H1 (cell line): ENCODE measurements at regions not wholly inside any gene's neighbourhood (a gene's known extent, or its start where the extent isn't known, plus 50 kb on each side); places are given as distances from the start of the nearest gene placed in this dataset.

ENCODE experiments used
- TF ChIP-seq, protein P1 (sequence below): IDR thresholded peaks from 2 replicates; pipeline ENCODE4 v1.6.1; 2012; ENCODE audit warnings: inconsistent platforms

DNA sequence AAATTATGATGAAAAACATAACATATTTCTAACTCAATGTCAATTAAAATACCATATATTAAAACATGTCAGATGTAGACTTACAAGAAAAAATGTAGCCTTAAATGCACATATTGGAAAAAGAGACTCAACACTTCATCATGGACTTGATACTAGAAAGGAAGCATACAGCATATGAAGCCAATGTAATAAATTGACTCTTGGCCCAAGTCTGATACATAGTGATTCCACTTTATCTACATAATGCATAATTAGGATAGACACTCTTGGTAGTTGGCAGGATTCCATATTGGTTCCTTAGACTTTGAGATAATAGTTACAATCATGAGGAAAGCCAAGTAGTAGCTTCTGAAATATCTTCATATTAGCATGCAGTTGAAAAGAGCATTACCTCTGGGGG, 1067.0 kb downstream of the PCDH17 start (continued):
- TF ChIP-seq, protein P1, sequence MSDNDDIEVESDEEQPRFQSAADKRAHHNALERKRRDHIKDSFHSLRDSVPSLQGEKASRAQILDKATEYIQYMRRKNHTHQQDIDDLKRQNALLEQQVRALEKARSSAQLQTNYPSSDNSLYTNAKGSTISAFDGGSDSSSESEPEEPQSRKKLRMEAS = no peak
